B cell (primary cell): ENCODE measurements at regions not wholly inside any gene's neighbourhood (a gene's known extent, or its start where the extent isn't known, plus 50 kb on each side); places are given as distances from the start of the nearest gene placed in this dataset.

ENCODE experiments used
- ATAC-seq: fragments of 200-7000 bp; cut with Tn5 transposase; one replicate; pipeline ENCODE4 v1.10.0; 2021; ENCODE audit warnings: low read depth, mild to moderate bottlenecking, moderate number of reproducible peaks, moderate library complexity
- CTCF ChIA-PET: fragments of 350-600 bp; sonication (Branson Sonifier 250); formaldehyde crosslinking; loops from one replicate; lab custom pipeline; 2021; ENCODE audit warnings: antibody characterized with exemption, inconsistent platforms; lab: Charles Lee
- POLR2A ChIA-PET: fragments of 350-600 bp; sonication (Branson Sonifier 250); formaldehyde crosslinking; loops from one replicate; lab custom pipeline; 2021; ENCODE audit warnings: antibody characterized with exemption; lab: Charles Lee
- DNase-seq: peaks from one replicate; pipeline ENCODE4 v3.0.0; 2013
- H2AFZ ChIP-seq: 2 replicates; pipeline ENCODE4 v1.6.1; 2012; ENCODE audit warnings: mild to moderate bottlenecking, low read depth, low read length; ENCODE audit not compliant: insufficient read depth, poor library complexity, severe bottlenecking
- H3K27ac ChIP-seq, 2 donors: 1 replicate in 1 of 2; 2 replicates in 1 of 2; pipeline ENCODE4 v1.5.1; 2012 to 2013; ENCODE audit warnings: low read length in 2 of 2, mild to moderate bottlenecking in 2 of 2, moderate library complexity in 1 of 2
- H3K27me3 ChIP-seq, 4 experiments: fragments of 200-600 bp in 1 of 4; sonication (generic) in 1 of 4; replicated peaks in 1 of 4; 1 replicate in 2 of 4; 2 replicates in 2 of 4; pipeline versions ENCODE4 v1.6.1 to v1.7.0; 2013 to 2016; ENCODE audit warnings: low read length in 3 of 4, mild to moderate bottlenecking in 2 of 4, mixed read lengths in 1 of 4, moderate library complexity in 1 of 4; ENCODE audit not compliant: insufficient read depth in 4 of 4, control insufficient read depth in 3 of 4; ENCODE audit errors: control extremely low read depth in 1 of 4
- H3K36me3 ChIP-seq, 2 experiments: replicated peaks in 1 of 2; 1 replicate in 1 of 2; 2 replicates in 1 of 2; pipeline versions ENCODE4 v1.6.1 to v1.7.1; 2013; ENCODE audit warnings: low read length in 1 of 2; ENCODE audit not compliant: insufficient read depth in 2 of 2, control insufficient read depth in 1 of 2; ENCODE audit errors: control extremely low read depth in 1 of 2, extremely low read depth in 1 of 2
- H3K4me1 ChIP-seq, 2 donors: fragments of 200-600 bp in 1 of 2; sonication (generic) in 1 of 2; 1 replicate in 1 of 2; 2 replicates in 1 of 2; pipeline versions ENCODE4 v1.5.1 to v1.6.1; 2013 to 2017; ENCODE audit warnings: low read length in 2 of 2; ENCODE audit not compliant: control insufficient read depth in 2 of 2, insufficient read depth in 2 of 2
- H3K4me2 ChIP-seq: replicated peaks from 2 replicates; pipeline ENCODE3; 2012; ENCODE audit warnings: mild to moderate bottlenecking, low read depth, low read length; ENCODE audit not compliant: poor library complexity, severe bottlenecking
- H3K4me3 ChIP-seq, 5 experiments: fragments of 200-600 bp in 1 of 5; sonication (generic) in 1 of 5; 1 replicate in 3 of 5; 2 replicates in 2 of 5; pipeline versions ENCODE4 v1.5.1 to v1.7.0; 2011 to 2016; ENCODE audit warnings: low read length in 4 of 5, mild to moderate bottlenecking in 4 of 5, low read depth in 2 of 5, control low read depth in 1 of 5, moderate library complexity in 1 of 5; ENCODE audit not compliant: insufficient read depth in 1 of 5; ENCODE audit errors: control extremely low read depth in 1 of 5, extremely low read depth in 1 of 5
- H3K79me2 ChIP-seq: fragments of 200-600 bp; sonication (generic); one replicate; pipeline ENCODE4 v1.6.0; 2016; ENCODE audit warnings: low read length; ENCODE audit not compliant: control insufficient read depth, insufficient read depth
- H3K9ac ChIP-seq: fragments of 200-600 bp; sonication (generic); 2 replicates; pipeline ENCODE4 v1.6.1; 2017; ENCODE audit warnings: mild to moderate bottlenecking, low read length, moderate library complexity
- H3K9me3 ChIP-seq, 3 donors: one replicate each; pipeline versions ENCODE4 v1.6.1 to v1.7.1; 2013; ENCODE audit warnings: low read length in 2 of 3; ENCODE audit not compliant: control insufficient read depth in 2 of 3, insufficient read depth in 1 of 3; ENCODE audit errors: control extremely low read depth in 1 of 3
- H4K20me1 ChIP-seq: 2 replicates; pipeline ENCODE4 v1.6.0; 2012; ENCODE audit warnings: mild to moderate bottlenecking, low read length; ENCODE audit not compliant: insufficient read depth, control insufficient read depth, poor library complexity, severe bottlenecking
- H3K27ac Mint-ChIP-seq: one replicate; pipeline ENCODE4 v1.8.0; 2021; ENCODE audit warnings: mixed read lengths
- H3K27me3 Mint-ChIP-seq: one replicate; pipeline ENCODE4 v1.8.0; 2021; ENCODE audit warnings: mixed read lengths
- H3K4me1 Mint-ChIP-seq: one replicate; pipeline ENCODE4 v1.8.0; 2021; ENCODE audit warnings: mixed read lengths
- H3K4me3 Mint-ChIP-seq: one replicate; pipeline ENCODE4 v1.8.0; 2021; ENCODE audit warnings: mixed read lengths
- H3K9me3 Mint-ChIP-seq: one replicate; pipeline ENCODE4 v1.8.0; 2022; ENCODE audit warnings: mixed read lengths; ENCODE audit not compliant: insufficient read depth
- CTCF ChIP-seq: fragments of 200-600 bp; IDR thresholded peaks from one replicate; pipeline ENCODE4 v1.8.0; 2022; ENCODE audit warnings: antibody characterized with exemption, mild to moderate bottlenecking
- EZH2 ChIP-seq: IDR thresholded peaks from 2 replicates; pipeline ENCODE4 v1.6.1; 2012; ENCODE audit warnings: borderline replicate concordance, low read depth, mild to moderate bottlenecking, moderate library complexity, low read length; ENCODE audit not compliant: insufficient read depth, poor library complexity, severe bottlenecking
- WGBS: methylation state at CpG from one replicate; pipeline ENCODE4 v1.1.5; 2013; ENCODE audit warnings: missing lambda C conversion rate; ENCODE audit not compliant: insufficient coverage; 5-methylcytosine and 5-hydroxymethylcytosine counted together
- intact Hi-C: fragments of 100-400 bp; cut with micrococcal nuclease; formaldehyde crosslinking; loops from one replicate; pipeline ENCODE4 v1.10.0; 2022

DNA sequence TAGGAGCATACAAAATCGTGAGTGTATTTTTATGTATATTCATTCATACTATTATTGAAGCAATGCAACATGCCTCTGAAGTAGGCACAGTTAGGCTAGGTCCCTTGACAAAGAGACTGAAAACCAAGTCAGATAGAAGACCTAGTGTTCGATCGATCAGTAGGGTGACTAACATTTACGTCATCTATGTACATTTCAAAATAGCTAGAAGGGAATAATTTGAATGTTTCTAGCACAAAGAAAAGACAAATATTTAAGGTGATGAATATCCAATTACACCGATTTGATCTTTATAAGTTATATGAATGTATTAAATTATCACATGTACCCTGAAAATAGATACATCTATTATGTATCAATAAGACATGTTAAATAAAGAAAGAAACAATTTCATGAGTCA, 610.1 kb downstream of the TOX3 start:
- Mint-ChIP-seq H3K4me3 (no peak overlapping the region), H3K27me3 (no peaks in the 10 kb centered on the region), H3K9me3 (peaks cover 5% of the 10 kb centered on the region), H3K27ac (no peak overlapping the region), H3K4me1 (no peaks in the 10 kb centered on the region)
- no peaks in the 10 kb centered on the region for H3K27me3 ChIP-seq
- no peak overlapping the region for H3K4me2 ChIP-seq
- CTCF ChIA-PET, result no interaction called here
- no peaks in the 10 kb centered on the region for H3K36me3 ChIP-seq
- H3K9ac ChIP-seq, result no peak overlapping the region
- no peak for TF ChIP-seq EZH2
- DNase-seq (no peak), ATAC-seq (no peak)
- H3K4me3 ChIP-seq, result no peak overlapping the region
- WGBS, result no CpG with 5 or more reads among the region's 5 CpGs
- no peaks in the 10 kb centered on the region for H3K79me2 ChIP-seq
- no peaks in the 10 kb centered on the region for H3K4me1 ChIP-seq
- H3K27ac ChIP-seq, result no peak overlapping the region
- H3K9me3 ChIP-seq, result peaks cover 0 to 9% (median 0%) of the 10 kb centered on the region in 3 donors
- intact Hi-C loops, result no loop called here
- POLR2A ChIA-PET, result no interaction called here
- no peak overlapping the region for H2AFZ ChIP-seq
- no peaks in the 10 kb centered on the region for H4K20me1 ChIP-seq

DNA sequence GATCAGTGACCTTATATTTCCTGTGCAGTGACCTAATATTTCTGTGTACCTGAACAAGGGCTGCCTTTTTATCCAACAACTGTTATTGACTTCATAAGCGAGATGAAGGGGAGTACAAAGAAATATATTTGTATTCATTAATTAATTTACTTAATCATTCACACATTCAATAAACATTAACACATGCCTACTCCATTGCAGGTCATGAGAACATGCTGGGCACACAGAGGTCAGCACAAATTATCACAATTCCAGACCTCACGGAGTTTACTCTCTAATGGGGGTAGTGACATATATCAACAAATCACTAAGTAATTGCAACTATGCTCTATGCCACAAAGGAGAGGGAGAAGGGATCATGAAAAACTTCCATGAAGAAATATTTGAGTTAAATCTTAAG, 614.6 kb downstream of the TOX3 start:
- CTCF ChIA-PET, result no interaction called here
- POLR2A ChIA-PET, result no interaction called here
- Mint-ChIP-seq H3K9me3 (peaks cover 8% of the 10 kb centered on the region), H3K27ac (no peak overlapping the region), H3K4me1 (no peaks in the 10 kb centered on the region), H3K4me3 (no peak overlapping the region), H3K27me3 (no peaks in the 10 kb centered on the region)
- Histone ChIP-seq H3K4me3 (no peak overlapping the region), H3K36me3 (no peaks in the 10 kb centered on the region), H3K27ac (no peak overlapping the region), H3K4me2 (no peak overlapping the region), H3K9me3 (peaks cover 0 to 6% (median 0%) of the 10 kb centered on the region in 3 donors), H2AFZ (no peak overlapping the region), H3K4me1 (no peaks in the 10 kb centered on the region), H3K79me2 (no peaks in the 10 kb centered on the region), H3K9ac (no peak overlapping the region), H4K20me1 (no peaks in the 10 kb centered on the region), H3K27me3 (no peaks in the 10 kb centered on the region)
- no peak for DNase-seq
- no CpG with 5 or more reads among the region's 2 CpGs for WGBS
- intact Hi-C loops, result no loop called here
- TF ChIP-seq EZH2, result no peak
- no peak for TF ChIP-seq CTCF
- ATAC-seq, result no peak
